ENCODE measurements at regions not wholly inside any gene's neighbourhood (a gene's known extent, or its start where the extent isn't known, plus 50 kb on each side); places are given as distances from the start of the nearest gene placed in this dataset.

DNA sequence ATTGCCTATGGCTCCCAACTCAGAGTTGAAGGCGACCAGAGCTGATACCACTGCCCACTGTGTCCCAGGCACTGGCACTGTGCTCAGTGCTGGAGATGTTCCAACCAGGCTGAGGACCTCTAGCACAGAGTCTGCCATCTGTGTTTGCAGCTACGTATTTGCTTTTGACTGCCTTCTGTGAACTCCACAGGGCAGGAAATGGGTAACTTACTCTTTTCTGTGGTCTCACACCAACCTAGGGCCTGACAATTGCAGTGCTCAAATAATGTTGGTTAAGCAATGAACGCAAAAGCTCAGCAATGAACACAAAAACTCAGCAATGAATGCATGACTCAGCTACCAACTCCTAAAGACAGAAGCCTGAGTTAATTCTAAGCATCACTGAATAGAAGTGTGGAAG is 202.8 kb downstream of the NUAK1 start:
- no peak for DNase-seq

DNA sequence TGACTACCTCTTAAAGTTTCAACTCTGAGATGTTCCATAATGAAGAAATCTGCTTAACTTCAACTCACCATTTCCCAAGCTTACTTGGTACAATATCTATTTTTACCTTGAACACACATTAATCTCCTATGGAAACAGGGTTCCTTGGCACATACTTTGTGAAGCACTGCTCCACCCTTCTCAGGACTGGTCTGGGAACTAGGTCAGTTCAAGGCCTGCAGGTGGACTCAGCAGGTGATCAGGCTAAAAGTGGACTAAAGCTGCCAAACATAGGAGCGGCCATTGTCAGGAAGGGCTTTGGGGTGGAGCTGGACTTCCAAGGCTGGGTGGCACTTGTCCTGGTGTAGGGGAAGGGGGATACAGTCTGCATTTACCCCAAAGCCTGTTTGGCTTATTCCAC is 202.3 kb downstream of the NUAK1 start:
- DNase-seq, result no peak

DNA sequence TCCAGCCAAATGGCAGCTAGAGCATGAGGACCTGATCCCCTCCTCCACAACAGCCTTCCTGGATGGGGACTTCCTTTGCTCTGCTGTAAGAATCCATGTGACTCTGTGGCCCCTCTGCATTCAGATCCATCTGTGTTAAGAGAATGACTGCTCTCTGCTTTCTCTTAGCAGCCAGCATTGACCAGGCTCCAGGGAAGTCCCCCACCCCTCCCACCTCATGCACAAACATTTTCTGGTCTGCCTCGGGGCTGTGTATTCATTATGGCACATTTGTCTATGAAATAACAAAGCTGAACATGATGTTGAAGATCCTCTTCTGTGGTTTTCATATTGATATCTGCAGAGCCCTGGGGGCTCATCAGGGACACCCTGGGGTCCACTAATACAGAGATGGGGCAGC is 201.7 kb downstream of the NUAK1 start:
- no peak for DNase-seq

DNA sequence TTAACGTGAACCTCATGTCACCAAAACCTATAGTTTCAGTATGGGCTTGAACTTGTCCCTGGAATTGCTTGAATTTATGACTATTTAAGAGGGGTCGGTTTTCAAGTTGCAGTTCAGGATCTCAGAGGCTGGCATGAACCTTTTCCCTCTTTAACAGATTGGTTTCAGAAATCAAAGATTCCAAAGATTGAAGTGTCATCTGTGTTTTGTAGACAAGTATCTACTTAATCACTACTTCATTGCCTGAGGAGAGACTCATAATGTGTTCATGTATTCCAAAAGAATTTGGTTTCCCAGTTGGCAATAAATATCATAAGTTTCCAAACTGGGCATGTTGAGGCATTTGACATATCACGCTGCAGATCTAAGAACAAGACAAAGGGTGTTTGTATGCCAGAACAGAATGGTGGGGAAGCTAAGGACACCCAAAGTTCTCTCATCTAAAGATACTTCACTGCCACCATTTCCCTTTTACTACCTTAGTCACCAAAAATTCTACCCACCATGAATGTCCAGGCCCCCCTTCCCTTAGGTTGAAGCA is 199.5 kb downstream of the NUAK1 start:
- no peak for DNase-seq

DNA sequence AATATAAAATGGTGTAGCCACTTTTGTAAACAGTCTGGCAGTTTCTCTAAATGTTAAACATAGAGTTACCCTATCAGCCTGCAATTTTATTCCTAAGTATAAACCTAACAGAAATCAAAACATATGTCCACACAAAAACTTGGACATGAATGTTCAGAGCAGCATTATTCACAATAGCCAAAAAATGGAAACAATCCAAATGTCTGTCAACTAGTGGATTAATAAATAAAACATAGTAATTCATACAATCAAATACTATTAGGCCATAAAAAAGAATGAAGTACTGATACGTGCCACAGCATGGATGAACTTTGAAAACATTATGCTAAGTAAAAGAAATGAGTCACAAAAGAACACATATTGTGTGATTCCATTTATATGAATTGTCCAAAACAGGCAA is 196.5 kb downstream of the NUAK1 start:
- no peak for DNase-seq

DNA sequence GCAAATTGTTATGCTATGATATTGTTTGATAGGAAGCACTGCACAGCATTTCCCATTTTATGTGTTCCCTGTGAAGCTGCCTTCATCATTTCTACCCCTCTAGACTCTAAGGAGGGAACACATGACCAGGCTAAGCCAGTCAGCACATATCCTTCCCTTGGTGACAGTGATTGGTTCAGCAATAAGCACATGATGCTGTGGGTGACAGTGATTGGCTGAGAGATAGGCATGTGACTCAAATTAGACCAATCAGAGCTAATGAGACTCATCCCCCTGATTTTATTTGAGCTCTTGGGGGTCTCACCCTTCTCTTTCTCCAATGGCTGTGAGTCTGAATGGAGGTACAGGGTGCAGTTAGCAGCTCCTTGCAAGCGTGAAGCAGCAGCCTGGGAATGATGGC is 195.2 kb downstream of the NUAK1 start:
- DNase-seq, result no peak

DNA sequence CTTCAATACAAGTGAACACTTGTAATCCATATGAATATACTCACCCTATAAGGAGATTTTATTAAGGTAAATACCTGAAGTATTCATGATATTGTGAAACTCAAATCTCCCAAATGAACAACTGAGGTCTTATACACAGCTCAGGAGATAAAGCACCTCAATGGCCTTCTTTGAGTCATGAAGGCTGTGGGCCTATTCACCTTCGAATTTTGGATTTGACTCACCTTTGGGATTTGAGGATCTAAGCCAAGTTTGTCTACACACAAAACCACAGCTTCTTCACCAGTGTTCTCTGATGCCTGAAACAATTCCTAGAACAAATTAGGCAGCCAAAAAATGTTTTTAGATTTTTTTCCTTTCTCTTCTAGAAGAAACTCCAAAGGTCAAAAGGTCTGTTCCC is 194.1 kb downstream of the NUAK1 start:
- no peak for DNase-seq

DNA sequence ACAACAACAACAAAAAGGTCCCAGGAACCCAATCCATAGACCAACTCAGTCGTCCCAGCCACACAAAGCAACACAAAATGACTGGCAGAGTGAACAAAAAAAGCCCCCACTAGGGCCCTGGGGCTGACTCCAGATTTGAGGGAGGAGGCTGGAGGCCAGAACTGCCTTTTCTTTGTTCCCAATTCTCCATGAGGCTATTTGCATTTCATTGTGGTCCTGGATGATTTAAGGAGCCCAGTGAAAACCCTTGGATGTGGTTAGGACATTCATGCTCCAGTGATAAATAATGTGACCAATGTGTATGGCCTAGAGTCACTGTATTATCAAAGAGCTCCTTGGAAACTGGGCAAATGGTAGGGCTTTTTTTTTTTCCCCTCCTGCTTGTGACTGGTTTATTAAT is 192.9 kb downstream of the NUAK1 start:
- DNase-seq, result no peak

DNA sequence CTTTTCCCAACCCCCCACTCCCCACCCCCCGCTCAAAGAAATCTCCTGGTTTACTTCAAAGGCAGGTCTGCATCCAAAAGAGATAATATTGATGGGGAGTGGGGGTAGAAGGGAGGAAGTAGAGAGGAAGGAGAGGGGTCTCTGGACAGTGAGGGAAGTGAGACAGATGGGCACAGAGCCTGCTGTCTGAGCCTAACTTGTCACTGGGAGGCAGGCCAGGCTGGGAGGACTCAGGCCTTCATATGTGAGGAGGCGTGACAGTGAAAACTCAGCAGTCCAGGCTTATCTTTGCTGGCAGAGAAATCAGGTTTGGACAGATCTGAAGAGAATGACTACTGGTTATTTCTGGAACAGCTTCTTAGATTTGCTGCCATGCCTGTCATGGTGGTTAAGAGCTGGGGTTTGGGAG is 192.3 kb downstream of the NUAK1 start:
- peak; percentile 84 for DNase-seq

DNA sequence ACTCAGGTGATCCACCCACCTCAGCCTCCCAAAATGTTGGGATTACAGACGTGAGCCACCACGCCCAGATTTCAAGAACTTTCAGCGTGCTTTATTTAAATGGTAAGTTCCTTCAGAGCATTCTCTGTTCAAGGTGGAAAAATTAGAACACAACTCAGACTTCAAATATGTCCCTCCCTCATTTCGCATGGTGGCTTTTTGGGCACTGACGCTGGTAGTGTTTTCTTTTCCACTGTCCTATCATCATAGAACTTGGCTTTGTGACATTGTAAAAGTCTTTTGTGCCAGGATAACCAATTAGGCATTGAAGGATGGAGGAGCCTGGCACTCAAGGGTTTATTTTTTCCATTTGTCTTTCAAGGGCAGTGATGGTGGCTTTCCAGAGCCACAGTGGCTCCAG is 190.8 kb downstream of the NUAK1 start:
- no peak for DNase-seq

DNA sequence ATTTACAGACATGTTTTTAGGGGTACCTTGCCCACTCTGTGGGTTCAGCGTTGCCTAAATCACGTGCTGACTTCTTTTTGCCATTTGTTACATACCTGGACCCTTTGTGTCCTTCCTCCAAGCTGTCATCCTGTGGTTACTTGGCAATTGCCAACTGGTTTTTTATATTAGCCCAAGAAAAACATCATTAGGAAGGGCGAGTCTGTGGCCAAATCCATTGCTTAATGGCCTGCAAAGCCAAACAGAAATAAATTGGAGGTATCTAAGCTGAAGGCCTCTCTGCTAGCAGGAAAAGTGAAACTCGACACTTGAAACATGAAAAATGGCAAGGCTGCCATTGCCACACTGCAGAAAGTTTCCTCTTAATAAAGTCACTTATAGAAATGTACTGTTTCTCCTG is 190.4 kb downstream of the NUAK1 start:
- no peak for DNase-seq

DNA sequence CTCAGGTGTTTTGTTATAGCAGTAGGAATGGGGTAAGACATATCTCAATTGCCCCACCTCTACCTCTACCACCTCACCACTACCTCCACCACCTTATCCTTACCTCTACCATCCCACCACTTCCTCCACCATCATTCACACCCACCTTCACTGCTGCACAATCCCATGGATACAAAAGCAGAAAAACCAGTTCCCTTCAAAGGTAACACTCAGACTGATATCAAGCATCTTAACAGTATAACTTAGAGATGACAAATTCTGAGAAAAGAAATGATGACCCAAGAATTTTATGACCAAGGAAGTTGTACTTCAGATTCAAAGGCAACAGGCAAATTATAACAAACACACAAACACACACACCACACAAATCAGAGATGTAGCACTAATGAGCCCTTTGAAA is 189.4 kb downstream of the NUAK1 start:
- DNase-seq, result no peak

DNA sequence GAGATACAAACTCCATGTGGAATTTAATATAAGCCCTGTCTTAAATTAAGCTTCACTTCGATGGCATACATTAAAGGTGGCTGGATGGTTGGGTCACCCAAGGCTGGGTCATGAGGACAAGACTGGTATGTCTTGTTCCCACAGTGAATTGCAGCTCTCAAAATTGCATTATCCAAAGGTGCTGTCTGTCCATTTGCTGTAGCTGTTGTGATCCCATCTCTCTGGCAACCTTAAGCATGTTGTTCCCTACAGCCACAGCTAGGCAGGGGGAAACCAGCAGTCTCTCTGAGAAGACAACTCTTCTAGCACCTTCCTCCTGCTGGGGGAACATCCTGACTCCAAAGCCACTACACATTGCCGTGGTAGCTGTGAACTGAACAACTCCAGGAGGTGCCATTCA is 187.0 kb downstream of the NUAK1 start:
- no peak for DNase-seq

DNA sequence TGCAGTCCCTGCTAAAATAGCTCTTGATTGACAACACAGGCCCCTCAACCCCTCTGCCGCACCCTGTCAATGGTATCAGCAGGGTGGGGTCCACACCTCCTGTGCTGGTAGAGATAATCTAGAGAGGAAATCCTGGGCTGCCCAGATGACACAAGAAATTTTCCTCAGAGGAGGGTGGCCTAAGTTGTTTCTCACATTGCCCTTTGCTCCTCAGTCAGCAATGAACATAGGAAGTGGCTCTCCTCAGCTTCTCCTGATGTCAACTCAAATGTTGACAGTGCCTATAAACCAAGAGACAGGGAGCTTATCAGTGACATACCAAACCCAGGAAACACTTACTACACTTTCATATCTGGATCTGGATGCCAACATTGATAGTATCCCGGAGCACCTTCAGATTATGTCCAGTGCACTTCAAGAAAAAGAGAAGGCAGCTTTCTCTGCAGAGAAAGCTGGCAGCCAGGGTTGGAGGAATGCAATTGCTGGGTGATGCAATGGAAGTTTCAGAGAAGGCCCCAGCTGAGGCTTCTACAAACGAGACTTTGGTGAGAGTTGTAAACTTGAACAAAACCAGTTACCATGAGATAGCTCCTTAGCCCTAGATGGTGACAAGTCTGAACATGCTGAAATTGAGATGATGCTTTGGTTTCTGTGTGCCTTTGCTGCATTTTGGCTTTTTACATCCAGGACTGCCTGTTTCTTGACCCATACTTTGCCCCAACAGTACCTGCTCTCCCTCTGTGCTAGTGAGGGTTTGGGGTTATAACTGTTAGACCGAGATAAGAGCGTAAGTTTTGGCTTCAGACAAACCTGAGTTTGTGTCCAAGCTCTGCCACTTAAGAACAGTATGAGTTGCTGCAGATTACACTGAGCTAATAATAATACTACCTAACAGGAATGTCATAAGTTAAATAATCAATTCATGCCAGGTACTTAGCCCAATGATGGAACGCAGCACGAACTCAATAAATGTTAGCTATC is 183.5 kb downstream of the NUAK1 start:
- DNase-seq, result peak; percentile 84

DNA sequence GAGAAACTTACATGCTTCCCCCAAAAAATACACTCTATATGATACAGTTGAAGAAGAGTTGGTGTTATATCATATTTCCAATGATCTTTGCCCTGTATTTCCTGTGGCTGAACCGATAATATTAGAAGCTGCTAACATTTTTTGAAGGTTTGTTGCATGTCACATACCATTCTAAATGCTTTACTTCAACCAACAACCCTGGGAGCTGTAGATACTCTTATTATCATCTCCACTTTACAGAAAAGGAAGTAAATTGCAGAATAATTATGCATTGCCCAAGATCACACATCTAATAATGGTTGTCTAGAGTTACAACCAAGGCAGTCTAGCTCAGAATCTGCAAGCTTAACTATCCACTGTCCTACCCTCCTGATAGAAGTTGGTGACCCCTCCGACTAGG is 182.8 kb downstream of the NUAK1 start:
- no peak for DNase-seq

DNA sequence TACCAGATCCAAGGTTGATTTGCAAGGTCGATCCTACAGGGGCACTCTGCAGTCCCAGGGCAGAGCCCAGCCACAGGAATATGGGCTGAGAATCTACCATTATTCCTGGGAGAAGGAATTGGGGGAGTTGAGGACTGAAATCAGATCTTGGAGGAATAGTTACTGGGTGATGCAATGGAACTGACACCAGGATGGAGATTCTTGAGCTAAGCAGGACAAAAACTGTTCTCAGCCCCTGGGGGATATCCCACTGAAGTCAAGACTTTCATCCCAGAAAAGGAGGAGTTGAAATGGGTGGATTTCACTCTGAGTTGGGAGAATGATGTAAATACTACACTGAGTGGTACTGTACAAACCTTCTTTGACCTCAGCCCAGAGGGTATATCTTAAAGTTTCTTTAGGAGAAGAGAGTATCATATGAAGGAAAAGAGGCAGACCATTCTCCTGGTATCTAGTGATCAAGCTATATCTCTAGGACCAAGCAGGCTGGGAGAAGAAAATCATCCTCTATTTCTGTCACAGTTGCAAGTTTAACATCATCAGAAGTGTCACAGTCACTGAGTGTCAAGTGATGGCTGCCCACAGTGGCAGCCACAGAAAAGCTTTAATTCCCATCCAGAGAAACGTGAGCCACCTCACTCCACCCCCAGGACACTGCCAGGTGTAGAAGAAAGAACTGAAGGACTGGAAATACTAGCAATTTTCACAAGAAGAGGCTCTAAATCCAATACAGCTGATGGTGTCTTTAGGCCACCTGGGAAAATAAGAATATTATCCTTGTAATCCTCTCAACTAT is 181.9 kb downstream of the NUAK1 start:
- DNase-seq, result no peak

DNA sequence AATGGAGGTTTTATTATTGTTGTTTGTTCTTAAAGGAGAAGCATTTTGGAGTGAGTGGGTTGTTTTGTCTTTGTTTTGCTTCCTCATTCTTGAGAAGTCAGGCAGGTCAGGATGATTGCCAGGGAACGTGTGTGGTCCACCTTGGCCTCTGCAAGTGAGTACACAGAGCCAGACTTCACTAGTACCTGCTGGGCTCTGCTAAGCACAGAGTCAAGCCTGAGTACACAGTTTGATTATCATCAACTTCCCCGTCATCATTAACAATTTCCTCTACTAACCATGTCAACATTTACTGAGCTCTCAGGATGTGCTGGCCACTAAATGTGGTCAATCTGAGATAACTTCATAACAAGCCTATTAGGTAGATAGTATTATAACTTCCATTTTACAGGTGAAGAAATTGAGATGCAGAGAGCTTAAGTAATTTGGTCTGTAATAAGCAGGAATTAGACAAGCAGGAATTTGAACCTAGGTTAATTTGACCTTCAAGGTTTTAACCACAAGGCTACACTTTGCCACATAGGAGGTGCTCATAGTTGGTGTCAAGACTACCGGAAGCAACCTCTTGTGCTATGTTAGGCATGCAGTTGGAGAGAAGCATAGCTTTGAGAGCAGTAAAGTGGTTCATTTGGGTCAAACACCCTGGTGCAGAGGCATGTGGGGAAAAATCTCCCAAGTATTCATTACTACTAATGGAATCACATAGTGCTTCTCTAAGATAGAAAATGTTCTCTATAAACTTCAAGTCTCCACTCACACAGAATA is 178.3 kb downstream of the NUAK1 start:
- DNase-seq, result no peak

DNA sequence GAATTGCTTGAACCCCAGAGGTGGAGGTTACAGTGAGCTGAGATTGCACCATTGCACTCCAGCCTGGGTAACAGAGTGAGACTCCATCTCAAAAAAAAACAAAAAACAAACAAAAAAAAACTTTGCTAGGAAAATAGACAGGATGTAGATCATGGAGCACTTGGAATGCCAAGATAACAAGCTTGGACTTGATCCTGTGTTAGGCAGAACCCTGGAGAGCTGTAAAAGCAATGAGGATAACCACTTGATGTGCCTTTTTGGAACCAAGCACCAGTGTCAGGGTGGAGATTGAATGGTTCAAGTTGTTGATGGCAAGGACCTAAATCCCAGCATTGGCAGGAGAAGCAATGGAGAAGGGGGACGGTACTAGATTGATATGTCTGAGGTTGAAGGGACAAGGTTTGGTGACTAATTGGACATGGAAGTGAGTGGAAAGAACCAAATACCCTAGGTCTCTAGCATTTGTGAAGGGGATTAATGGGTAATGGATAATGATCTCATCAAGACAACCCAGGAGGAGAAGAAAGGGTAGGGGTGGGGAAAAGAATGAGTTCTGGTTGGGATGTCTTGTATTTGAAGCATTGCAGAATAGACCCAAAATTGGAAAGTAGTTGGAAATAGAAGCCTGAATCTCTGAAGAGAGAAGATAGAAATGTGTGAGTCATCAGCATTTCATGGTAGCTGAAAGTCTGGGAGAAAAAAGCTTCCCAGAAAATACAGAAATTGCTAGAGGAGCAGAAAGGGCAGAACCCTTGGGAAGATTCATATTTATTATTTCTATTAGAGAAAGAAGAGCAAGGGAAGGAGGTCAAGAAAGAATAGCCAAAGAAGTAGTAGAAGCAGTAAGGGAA is 176.7 kb downstream of the NUAK1 start:
- no peak for DNase-seq

DNA sequence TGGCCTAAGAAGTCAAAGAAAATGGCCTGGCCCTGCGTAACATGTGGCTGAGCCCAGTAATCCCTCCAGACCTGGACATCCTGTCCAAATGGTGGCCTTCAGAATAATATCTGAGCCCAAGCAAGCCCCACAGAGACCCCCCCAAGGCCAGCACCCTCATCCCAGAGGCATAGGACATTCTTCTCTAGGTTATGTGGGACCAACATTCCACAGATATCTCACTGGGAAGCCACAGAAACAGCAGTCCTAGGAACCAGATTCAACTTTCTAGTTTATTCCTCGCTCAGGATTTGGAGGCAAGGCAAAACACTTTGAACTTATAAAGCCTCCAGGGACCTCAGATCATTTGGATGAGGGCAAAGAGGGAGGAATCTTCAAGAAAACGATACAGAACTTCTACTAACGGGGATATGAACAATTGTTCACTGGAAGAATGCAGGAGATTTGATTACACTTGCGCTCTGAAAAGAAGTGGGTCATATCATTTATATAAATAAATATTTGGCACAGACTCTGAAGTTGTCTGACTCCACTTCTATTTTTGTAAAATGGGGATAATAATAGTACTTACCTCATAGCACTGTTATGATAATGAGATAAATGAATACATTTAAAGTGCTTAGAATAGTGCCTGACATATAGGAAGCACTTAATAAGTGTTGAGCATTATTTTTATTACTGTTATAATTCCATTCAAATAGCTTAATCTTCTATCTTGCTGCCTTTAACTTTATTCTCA is 171.5 kb downstream of the NUAK1 start:
- DNase-seq, result no peak

DNA sequence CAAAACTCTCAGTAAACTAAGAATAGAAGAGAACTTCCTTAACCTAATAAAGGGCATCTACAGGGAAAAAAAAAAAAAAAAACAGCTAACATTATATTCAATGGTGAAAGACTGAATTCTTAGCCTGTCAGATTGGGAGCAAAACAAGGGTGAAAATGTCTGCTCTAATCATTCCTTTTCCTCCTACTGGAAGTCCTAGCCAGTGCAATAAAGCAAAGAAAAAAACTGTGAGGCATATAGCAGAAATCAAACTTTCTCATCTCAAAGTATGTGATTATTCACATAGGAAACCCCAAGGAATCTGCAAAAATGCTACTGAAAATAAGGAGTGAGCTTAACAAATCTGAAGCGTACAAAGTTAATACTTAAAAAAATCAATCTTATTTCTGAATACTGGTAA is 170.7 kb downstream of the NUAK1 start:
- no peak for DNase-seq

DNA sequence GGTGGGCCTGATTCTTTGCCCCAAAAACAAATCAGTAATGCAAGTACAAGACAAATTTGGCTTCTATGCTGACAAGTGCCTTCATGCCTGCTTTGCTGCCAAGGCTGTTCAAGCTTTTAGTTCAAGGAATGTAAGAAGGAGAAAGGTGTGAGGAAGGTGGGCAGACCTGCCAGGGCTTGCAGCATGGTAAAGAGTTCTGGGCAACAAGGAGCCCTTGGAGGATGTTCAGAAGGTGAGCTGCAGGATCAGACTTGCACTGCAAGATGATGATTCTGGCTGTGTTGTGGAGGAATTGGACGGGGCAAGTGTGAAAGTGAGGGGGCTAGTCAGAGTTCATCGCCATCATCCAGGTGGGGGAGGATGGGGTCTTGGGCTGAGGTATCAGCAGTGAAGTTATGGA is 167.9 kb downstream of the NUAK1 start:
- DNase-seq, result no peak

Measured in hematopoietic multipotent progenitor cell treated with erythropoietin and hydrocortisone succinate and interleukin-3 and kit ligand, for 8 days (in vitro differentiated cells).